ENCODE measurements at regions not wholly inside any gene's neighbourhood (a gene's known extent, or its start where the extent isn't known, plus 50 kb on each side); places are given as distances from the start of the nearest gene placed in this dataset.

- H3K4me3 ChIP-seq, result no peak overlapping the region
- DNase-seq (ENCODE audit: extremely low spot score), result no peak
- no peaks in the 10 kb centered on the region for H3K36me3 ChIP-seq
- no peak overlapping the region for H3K27ac ChIP-seq (replicated peaks in 1 of 4)
- intact Hi-C loops (cut with DNase I), result no loop called here
- TF ChIP-seq POLR2A (IDR thresholded peaks at IDR 0.05; ENCODE audit: low read depth), result no peak
- no peak for TF ChIP-seq EP300 (IDR thresholded peaks at IDR 0.05)
- no peak for TF ChIP-seq POLR2AphosphoS5 (IDR thresholded peaks at IDR 0.05)
- no peak for TF ChIP-seq CTCF (IDR thresholded peaks at IDR 0.05)
- no peaks in the 10 kb centered on the region for H3K9me3 ChIP-seq
- H3K27me3 ChIP-seq, result peaks cover 0 to 3% (median 0%) of the 10 kb centered on the region in 4 donors
- WGBS, result 77% methylated on average over 9 of the region's 9 CpGs
- H3K4me1 ChIP-seq, result no peaks in the 10 kb centered on the region
These were observed 324.2 kb upstream of the COBL start for GRCh38 chr7:51640841-51641240.

- no peak for TF ChIP-seq POLR2AphosphoS5 (IDR thresholded peaks at IDR 0.05)
- TF ChIP-seq EP300 (IDR thresholded peaks at IDR 0.05), result no peak
- no peak for TF ChIP-seq POLR2A (IDR thresholded peaks at IDR 0.05; ENCODE audit: low read depth)
- TF ChIP-seq CTCF (IDR thresholded peaks at IDR 0.05), result no peak
- Histone ChIP-seq H3K4me1 (no peaks in the 10 kb centered on the region), H3K9me3 (no peaks in the 10 kb centered on the region), H3K27ac (replicated peaks in 1 of 4) (no peak overlapping the region), H3K27me3 (peaks cover 0 to 3% (median 0%) of the 10 kb centered on the region in 4 donors), H3K36me3 (no peaks in the 10 kb centered on the region), H3K4me3 (no peak overlapping the region)
- intact Hi-C loops (cut with DNase I), result no loop called here
- 82% methylated on average over 12 of the region's 12 CpGs for WGBS
- no peak for DNase-seq (ENCODE audit: extremely low spot score)
These were observed 323.2 kb upstream of the COBL start for GRCh38 chr7:51639661-51640334.

GRCh38 chr7:51636503-51636902 lies 319.9 kb upstream of the COBL start:
- Histone ChIP-seq H3K36me3 (no peaks in the 10 kb centered on the region), H3K4me3 (no peak overlapping the region), H3K27me3 (no peaks in the 10 kb centered on the region), H3K27ac (replicated peaks in 1 of 4) (no peak overlapping the region), H3K4me1 (no peaks in the 10 kb centered on the region), H3K9me3 (no peaks in the 10 kb centered on the region)
- TF ChIP-seq POLR2A (IDR thresholded peaks at IDR 0.05; ENCODE audit: low read depth) (no peak), EP300 (IDR thresholded peaks at IDR 0.05) (no peak), CTCF (IDR thresholded peaks at IDR 0.05) (no peak), POLR2AphosphoS5 (IDR thresholded peaks at IDR 0.05) (no peak)
- 82% methylated on average over 3 of the region's 3 CpGs for WGBS
- intact Hi-C loops (cut with DNase I), result no loop called here
- DNase-seq (ENCODE audit: extremely low spot score), result no peak

GRCh38 chr7:51635775-51636174 lies 319.2 kb upstream of the COBL start:
- H3K27me3 ChIP-seq, result no peaks in the 10 kb centered on the region
- intact Hi-C loops (cut with DNase I), result no loop called here
- no peak overlapping the region for H3K4me3 ChIP-seq
- no peaks in the 10 kb centered on the region for H3K4me1 ChIP-seq
- TF ChIP-seq CTCF (IDR thresholded peaks at IDR 0.05) (no peak), POLR2A (IDR thresholded peaks at IDR 0.05; ENCODE audit: low read depth) (no peak), EP300 (IDR thresholded peaks at IDR 0.05) (no peak), POLR2AphosphoS5 (IDR thresholded peaks at IDR 0.05) (no peak)
- H3K27ac ChIP-seq (replicated peaks in 1 of 4), result no peak overlapping the region
- 81% methylated on average over 5 of the region's 5 CpGs for WGBS
- no peaks in the 10 kb centered on the region for H3K9me3 ChIP-seq
- no peaks in the 10 kb centered on the region for H3K36me3 ChIP-seq
- no peak for DNase-seq (ENCODE audit: extremely low spot score)

GRCh38 chr7:51634538-51634937 lies 317.9 kb upstream of the COBL start:
- no peak for DNase-seq (ENCODE audit: extremely low spot score)
- Histone ChIP-seq H3K27me3 (no peaks in the 10 kb centered on the region), H3K36me3 (no peaks in the 10 kb centered on the region), H3K4me1 (no peaks in the 10 kb centered on the region), H3K27ac (replicated peaks in 1 of 4) (no peak overlapping the region), H3K9me3 (no peaks in the 10 kb centered on the region), H3K4me3 (no peak overlapping the region)
- WGBS, result 79% methylated on average over 2 of the region's 2 CpGs
- intact Hi-C loops (cut with DNase I), result no loop called here
- TF ChIP-seq POLR2A (IDR thresholded peaks at IDR 0.05; ENCODE audit: low read depth), result no peak
- TF ChIP-seq CTCF (IDR thresholded peaks at IDR 0.05), result no peak
- no peak for TF ChIP-seq EP300 (IDR thresholded peaks at IDR 0.05)
- no peak for TF ChIP-seq POLR2AphosphoS5 (IDR thresholded peaks at IDR 0.05)
